Fibroblast of lung (primary cell): ENCODE measurements at regions not wholly inside any gene's neighbourhood (a gene's known extent, or its start where the extent isn't known, plus 50 kb on each side); places are given as distances from the start of the nearest gene placed in this dataset.

Experiments used
- DNase-seq, 2 donors: peaks; one replicate each; pipeline versions ENCODE4 v3.0.0 to v3.0.0-alpha.2; 2010; ENCODE audit warnings: low read depth in 2 of 2
- H2AFZ ChIP-seq: 2 replicates; pipeline ENCODE4 v1.5.1; 2012; ENCODE audit warnings: low read length, control low read depth, inconsistent platforms
- H3K27ac ChIP-seq: 2 replicates; pipeline ENCODE4 v1.5.1; 2011; ENCODE audit warnings: low read length, control low read depth; ENCODE audit not compliant: insufficient read depth
- H3K27me3 ChIP-seq: 2 replicates; pipeline ENCODE4 v1.5.1; 2011; ENCODE audit warnings: mild to moderate bottlenecking, low read length; ENCODE audit not compliant: control insufficient read depth, insufficient read depth
- H3K36me3 ChIP-seq: 2 replicates; pipeline ENCODE4 v1.5.1; 2011; ENCODE audit warnings: low read length; ENCODE audit not compliant: control insufficient read depth, insufficient read depth
- H3K4me1 ChIP-seq: 2 replicates; pipeline ENCODE4 v1.5.1; 2011; ENCODE audit warnings: low read length; ENCODE audit not compliant: control insufficient read depth, insufficient read depth; ENCODE audit errors: extremely low read depth
- H3K4me2 ChIP-seq: 2 replicates; pipeline ENCODE4 v1.5.1; 2011; ENCODE audit warnings: low read length, control low read depth; ENCODE audit not compliant: insufficient read depth; ENCODE audit errors: extremely low read depth
- H3K4me3 ChIP-seq, 4 experiments: fragments of 200-600 bp in 1 of 4; sonication (generic) in 1 of 4; replicated peaks in 1 of 4; 2 replicates each; pipeline ENCODE4 v1.5.1; 2011 to 2016; ENCODE audit warnings: low read length in 4 of 4, low read depth in 3 of 4, mild to moderate bottlenecking in 3 of 4, control low read depth in 2 of 4, inconsistent platforms in 1 of 4, mixed read lengths in 1 of 4; ENCODE audit not compliant: insufficient read depth in 1 of 4; ENCODE audit errors: control extremely low read depth in 1 of 4
- H3K79me2 ChIP-seq: 2 replicates; pipeline ENCODE4 v1.5.1; 2012; ENCODE audit warnings: mild to moderate bottlenecking, low read length, inconsistent platforms; ENCODE audit not compliant: control insufficient read depth, insufficient read depth
- H3K9ac ChIP-seq: 2 replicates; pipeline ENCODE4 v1.5.1; 2011; ENCODE audit warnings: mild to moderate bottlenecking, low read length, control low read depth; ENCODE audit not compliant: insufficient read depth
- H3K9me3 ChIP-seq: 2 replicates; pipeline ENCODE4 v1.5.1; 2012; ENCODE audit warnings: low read depth, low read length; ENCODE audit not compliant: control insufficient read depth, insufficient read depth
- H4K20me1 ChIP-seq: 2 replicates; pipeline ENCODE4 v1.5.1; 2011; ENCODE audit warnings: low read length; ENCODE audit not compliant: control insufficient read depth, insufficient read depth; ENCODE audit errors: extremely low read depth
- CTCF ChIP-seq, 2 donors: IDR thresholded peaks in 1 of 2; conservative IDR thresholded peaks in 1 of 2; 1 replicate in 1 of 2; 2 replicates in 1 of 2; pipeline ENCODE4 v1.5.1; 2011 to 2012; ENCODE audit warnings: low read length in 2 of 2, control low read depth in 1 of 2, inconsistent platforms in 1 of 2, low read depth in 1 of 2, mild to moderate bottlenecking in 1 of 2
- EZH2 ChIP-seq: IDR thresholded peaks from 2 replicates; pipeline ENCODE4 v1.5.1; 2012; ENCODE audit warnings: low read length, control low read depth, mild to moderate bottlenecking; ENCODE audit errors: missing control alignments

DNA sequence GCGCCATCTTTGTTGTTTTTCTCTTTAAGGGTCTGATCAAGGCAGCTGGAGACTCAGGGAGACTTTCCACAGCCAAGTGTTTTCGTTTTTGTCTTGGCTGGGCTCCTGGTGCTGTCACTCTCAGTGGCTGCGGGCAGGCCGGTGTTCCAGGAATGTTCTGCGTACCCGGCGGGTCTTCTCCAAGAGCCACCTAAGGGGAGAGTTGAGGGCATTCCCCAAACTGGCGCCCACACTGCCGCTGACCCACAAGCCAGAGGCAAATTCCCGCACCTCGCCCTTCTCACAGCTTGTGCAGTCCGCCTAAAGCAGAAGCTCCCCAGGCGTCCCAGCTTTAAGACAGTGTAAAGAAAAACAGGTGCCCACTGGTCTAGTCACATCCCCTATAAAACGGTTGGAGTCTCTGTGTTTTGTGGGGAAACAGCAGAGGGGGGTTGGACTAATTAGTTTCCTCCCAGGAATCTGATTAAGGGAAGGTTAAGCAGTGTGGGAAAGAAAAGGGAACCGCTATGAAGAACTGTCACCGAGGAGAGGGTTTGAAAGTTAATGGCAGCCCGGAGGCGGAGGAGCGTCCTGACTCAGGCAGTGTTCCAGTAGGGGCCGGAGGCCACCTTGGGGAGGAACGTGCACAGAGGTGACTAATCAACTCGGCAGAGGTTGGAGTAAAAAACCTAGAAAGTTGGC, 224.5 kb downstream of the SLC4A3 start:
- peak in 1 of 2 donors; percentile 54 for DNase-seq

DNA sequence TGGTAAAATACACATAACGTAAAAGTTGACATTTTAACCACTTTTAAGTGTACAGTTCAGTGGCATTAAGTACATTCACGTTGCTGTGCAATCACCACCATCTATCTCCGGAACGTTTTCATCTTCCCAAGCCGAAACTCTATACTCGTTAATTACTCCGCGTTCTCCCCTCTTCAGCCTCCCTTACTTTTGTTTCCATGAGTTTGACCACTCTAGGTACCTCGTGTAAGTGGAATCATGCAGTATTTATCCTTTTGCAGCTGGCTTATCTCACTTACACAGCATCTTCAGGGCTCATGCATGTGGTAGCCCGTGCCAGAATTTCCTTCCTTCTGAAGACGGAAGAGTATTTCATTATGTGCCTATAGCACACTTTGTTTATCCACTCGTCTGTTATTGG, 225.2 kb downstream of the SLC4A3 start:
- no peaks in the 10 kb centered on the region for H3K79me2 ChIP-seq
- no peaks in the 10 kb centered on the region for H3K4me1 ChIP-seq
- no peak overlapping the region for H3K4me2 ChIP-seq
- no peak overlapping the region for H3K9ac ChIP-seq
- no peaks in the 10 kb centered on the region for H3K36me3 ChIP-seq
- TF ChIP-seq CTCF (conservative IDR thresholded peaks at IDR 0.05 in 1 of 2, IDR thresholded peaks at IDR 0.05 in 1 of 2; ENCODE audit: low read depth in 1 of 2, low read length in 2 of 2) = no peak
- no peak for TF ChIP-seq EZH2
- no peak overlapping the region for H3K27ac ChIP-seq
- H3K9me3 ChIP-seq = no peaks in the 10 kb centered on the region
- no peaks in the 10 kb centered on the region for H3K27me3 ChIP-seq
- no peak overlapping the region for H2AFZ ChIP-seq
- DNase-seq = no peak
- H4K20me1 ChIP-seq = no peaks in the 10 kb centered on the region
- peak overlapping the region in 1 of 4 experiments; percentile 17 for H3K4me3 ChIP-seq

More for the DNA sequence above, 224.5 kb downstream of the SLC4A3 start:
- no peaks in the 10 kb centered on the region for H3K4me1 ChIP-seq
- H3K27ac ChIP-seq = no peak overlapping the region
- no peaks in the 10 kb centered on the region for H3K9me3 ChIP-seq
- H3K79me2 ChIP-seq = no peaks in the 10 kb centered on the region
- H3K4me3 ChIP-seq = peak overlapping the region in 1 of 4 experiments; percentile 22
- peak overlapping the region; percentile 15 for H3K4me2 ChIP-seq
- no peak overlapping the region for H3K9ac ChIP-seq
- no peaks in the 10 kb centered on the region for H3K36me3 ChIP-seq
- H4K20me1 ChIP-seq = no peaks in the 10 kb centered on the region
- H2AFZ ChIP-seq = no peak overlapping the region
- H3K27me3 ChIP-seq = no peaks in the 10 kb centered on the region
- TF ChIP-seq EZH2 = no peak
- no peak for TF ChIP-seq CTCF (conservative IDR thresholded peaks at IDR 0.05 in 1 of 2, IDR thresholded peaks at IDR 0.05 in 1 of 2; ENCODE audit: low read depth in 1 of 2, low read length in 2 of 2)

DNA sequence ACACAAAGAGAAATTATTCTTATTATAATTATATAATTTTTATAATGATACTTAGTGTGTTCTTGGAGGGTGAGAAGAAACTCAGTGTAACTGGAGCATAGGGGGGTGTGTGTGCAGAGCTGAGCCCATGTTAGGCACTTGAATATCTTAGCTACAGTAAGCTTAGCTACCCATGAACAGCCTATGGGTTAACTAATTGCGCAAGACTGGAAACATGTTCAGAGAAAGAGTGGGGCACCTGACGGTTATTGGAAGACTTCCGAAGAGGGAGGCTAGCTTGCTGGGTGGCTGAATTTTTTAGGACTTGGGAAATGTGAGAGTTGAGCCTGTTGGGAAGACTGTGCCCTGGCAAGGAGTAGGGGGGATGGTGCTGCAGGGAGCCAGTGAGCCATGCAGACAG, 229.2 kb downstream of the SLC4A3 start:
- Histone ChIP-seq H3K9me3 (no peaks in the 10 kb centered on the region), H4K20me1 (no peaks in the 10 kb centered on the region), H3K27me3 (no peaks in the 10 kb centered on the region), H3K4me2 (no peak overlapping the region), H3K4me1 (no peaks in the 10 kb centered on the region), H3K9ac (no peak overlapping the region), H3K36me3 (no peaks in the 10 kb centered on the region), H3K27ac (no peak overlapping the region), H3K79me2 (no peaks in the 10 kb centered on the region), H3K4me3 (no peak overlapping the region), H2AFZ (no peak overlapping the region)
- no peak for DNase-seq
- TF ChIP-seq CTCF (conservative IDR thresholded peaks at IDR 0.05 in 1 of 2, IDR thresholded peaks at IDR 0.05 in 1 of 2; ENCODE audit: low read depth in 1 of 2, low read length in 2 of 2) (no peak), EZH2 (no peak)
